ENCODE measurements at regions not wholly inside any gene's neighbourhood (a gene's known extent, or its start where the extent isn't known, plus 50 kb on each side); places are given as distances from the start of the nearest gene placed in this dataset.
"Not testable (repeated sequence)": the region's sequence is repeated elsewhere in the genome, so short reads cannot be mapped to it uniquely, and the experiment has no call there.

GRCh38 chr7:81374641-81375040 is 395.2 kb downstream of the HGF start:
- H3K27ac Mint-ChIP-seq; H3K36me3 Mint-ChIP-seq; H3K9me3 Mint-ChIP-seq; H3K4me3 Mint-ChIP-seq; DNase-seq (ENCODE audit: low spot score); H3K27me3 Mint-ChIP-seq (ENCODE audit: low read depth); H3K4me1 Mint-ChIP-seq; ATAC-seq; POLR2A ChIA-PET; CTCF ChIA-PET: not testable (repeated sequence)

- DNase-seq (ENCODE audit: low spot score) (no peak), ATAC-seq (no peak)
- TF ChIP-seq CREM (CRISPR knock-in tag; IDR thresholded peaks at IDR 0.05) (no peak), ZNF512 (CRISPR knock-in tag; IDR thresholded peaks at IDR 0.05; ENCODE audit: borderline replicate concordance) (no peak), ATF6 (CRISPR knock-in tag; IDR thresholded peaks at IDR 0.05) (no peak), IRF2 (CRISPR knock-in tag; IDR thresholded peaks at IDR 0.05; ENCODE audit: borderline replicate concordance, low read depth) (no peak), NR3C1 (CRISPR knock-in tag; conservative IDR thresholded peaks at IDR 0.05; ENCODE audit: low read depth) (no peak)
- Mint-ChIP-seq H3K4me1 (peaks cover 7% of the 10 kb centered on the region), H3K27ac (no peak overlapping the region), H3K4me3 (no peak overlapping the region), H3K27me3 (ENCODE audit: low read depth) (no peaks in the 10 kb centered on the region; the same call in 1 of the 2 replicates), H3K36me3 (no peaks in the 10 kb centered on the region), H3K9me3 (no peaks in the 10 kb centered on the region)
- POLR2A ChIA-PET: no interaction called here
- CTCF ChIA-PET: no interaction called here
These were observed 399.0 kb downstream of the HGF start for GRCh38 chr7:81370822-81371221.

GRCh38 chr7:81367326-81367931 is 402.4 kb downstream of the HGF start:
- ChIA-PET CTCF (no interaction called here), POLR2A (no interaction called here)
- no peak overlapping the region for H3K4me3 Mint-ChIP-seq
- peaks cover 29% of the 10 kb centered on the region for H3K4me1 Mint-ChIP-seq
- H3K27me3 Mint-ChIP-seq (ENCODE audit: low read depth): no peaks in the 10 kb centered on the region; the same call in 1 of the 2 replicates
- H3K36me3 Mint-ChIP-seq: no peaks in the 10 kb centered on the region
- H3K9me3 Mint-ChIP-seq: no peaks in the 10 kb centered on the region
- DNase-seq (ENCODE audit: low spot score) (no peak), ATAC-seq (no peak)
- no peak overlapping the region for H3K27ac Mint-ChIP-seq
- TF ChIP-seq CTCF (IDR thresholded peaks at IDR 0.05): no peak
- no peak for TF ChIP-seq ATF6 (CRISPR knock-in tag; IDR thresholded peaks at IDR 0.05)
- no peak for TF ChIP-seq ZNF423 (CRISPR knock-in tag; IDR thresholded peaks at IDR 0.05)
- no peak for TF ChIP-seq NR3C1 (CRISPR knock-in tag; conservative IDR thresholded peaks at IDR 0.05; ENCODE audit: low read depth)
- TF ChIP-seq NR1H2 (CRISPR knock-in tag; IDR thresholded peaks at IDR 0.05): no peak
- no peak for TF ChIP-seq AR (CRISPR knock-in tag; IDR thresholded peaks at IDR 0.05)
- TF ChIP-seq E2F5 (CRISPR knock-in tag; IDR thresholded peaks at IDR 0.05): no peak
- TF ChIP-seq ZNF281 (CRISPR knock-in tag; IDR thresholded peaks at IDR 0.05): no peak
- TF ChIP-seq ZNF121 (CRISPR knock-in tag; IDR thresholded peaks at IDR 0.05): no peak
- TF ChIP-seq ZSCAN18 (CRISPR knock-in tag; IDR thresholded peaks at IDR 0.05): no peak
- TF ChIP-seq JUN (CRISPR knock-in tag; IDR thresholded peaks at IDR 0.05): no peak
- TF ChIP-seq HMGA2 (CRISPR knock-in tag; IDR thresholded peaks at IDR 0.05): no peak
